DMS79 treated with DMSO at 0.1 percent for 48 hours (cell line): ENCODE measurements at regions not wholly inside any gene's neighbourhood (a gene's known extent, or its start where the extent isn't known, plus 50 kb on each side); places are given as distances from the start of the nearest gene placed in this dataset.

Source experiments
- DNase-seq: peaks from one replicate; lab custom pipeline; 2025; lab: John Stamatoyannopoulos, UW

DNA sequence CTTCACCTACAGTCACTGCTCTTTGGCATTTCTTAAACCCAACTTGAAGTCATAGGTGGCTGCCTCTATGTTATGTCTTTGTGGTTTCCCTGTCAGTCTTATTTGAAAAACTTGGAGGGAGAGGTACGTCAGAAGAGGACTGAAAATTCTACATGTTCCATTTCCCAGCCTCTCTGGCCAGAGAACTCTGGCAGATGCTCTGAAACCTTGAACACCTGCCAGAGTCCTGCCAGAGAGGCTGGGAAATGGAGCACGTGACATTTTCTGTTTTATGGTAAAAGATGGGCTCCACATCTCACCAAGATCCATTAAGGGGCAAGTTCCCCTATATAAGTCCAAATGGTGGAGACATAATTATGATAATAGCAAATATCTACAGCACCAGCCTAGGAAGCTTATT lies 99.5 kb downstream of the MAFB start:
- no peak for DNase-seq

DNA sequence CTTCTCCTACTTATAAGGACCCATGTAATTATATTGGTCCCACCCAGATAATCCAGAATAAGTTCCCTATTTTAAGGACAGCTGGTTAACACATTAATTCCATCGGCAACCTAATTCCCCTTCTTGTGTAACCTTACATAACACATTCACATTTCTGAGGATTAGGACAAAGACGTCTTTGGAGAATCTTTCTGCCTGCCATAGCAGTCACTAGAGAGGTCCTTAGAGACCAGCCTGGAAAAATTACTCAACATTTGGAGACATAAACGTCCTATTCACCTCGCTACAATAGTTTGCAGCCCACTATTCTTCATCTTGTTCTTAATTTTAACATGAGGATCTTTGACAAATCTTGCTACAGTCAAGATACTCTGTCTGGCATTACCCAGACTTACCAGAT lies 100.1 kb downstream of the MAFB start:
- DNase-seq = no peak

DNA sequence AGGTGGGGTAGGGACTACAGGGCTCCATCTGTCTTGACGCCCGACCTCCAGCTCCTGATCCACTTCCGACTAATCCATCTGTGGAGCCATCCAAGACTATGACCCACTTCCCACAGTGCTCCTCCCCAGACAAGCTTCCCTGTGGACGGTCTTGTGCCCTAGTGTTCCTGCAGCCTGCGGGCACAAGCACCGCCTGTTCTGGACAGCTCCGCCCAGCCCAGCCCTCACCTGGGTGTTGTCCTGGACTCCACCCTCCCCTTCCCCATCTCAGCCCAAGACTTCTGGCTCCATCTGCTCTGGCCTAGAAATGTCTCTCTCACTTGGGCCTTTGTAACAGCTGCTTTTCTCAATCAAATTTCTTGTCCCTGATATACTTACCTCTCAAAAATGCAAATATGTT lies 102.0 kb downstream of the MAFB start:
- DNase-seq = no peak

DNA sequence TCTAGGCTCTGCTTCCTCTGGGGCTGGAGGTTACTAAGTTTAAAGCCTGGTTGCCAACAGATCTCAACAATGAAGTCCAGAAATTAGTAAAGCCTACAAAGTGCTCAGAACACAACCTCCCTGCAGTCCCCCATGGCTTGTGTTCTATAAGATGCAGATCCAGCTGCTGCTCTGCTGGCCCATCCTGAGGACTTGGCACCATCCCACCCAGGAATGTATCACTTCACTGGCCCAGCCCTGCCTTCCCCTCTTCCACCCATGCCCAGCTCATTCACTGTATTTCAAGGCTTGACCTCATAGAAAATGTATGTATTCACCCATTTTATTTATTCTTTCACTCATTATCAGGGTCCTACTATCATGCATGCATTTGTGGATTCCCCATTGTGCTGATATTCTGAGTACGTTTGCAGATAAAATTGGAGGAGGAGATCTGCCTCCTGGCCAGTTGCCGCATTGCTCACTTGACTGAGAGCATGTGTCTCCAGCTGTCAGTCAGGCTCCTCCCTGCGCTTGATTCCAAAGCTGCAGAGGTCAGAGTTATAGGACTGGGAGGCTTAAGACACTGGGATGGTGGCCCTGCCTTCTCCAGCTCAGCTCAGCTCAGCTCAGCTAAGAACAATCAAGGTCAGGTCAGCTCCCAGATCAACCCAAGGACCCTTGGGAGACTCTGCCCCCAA lies 104.8 kb downstream of the MAFB start:
- no peak for DNase-seq

DNA sequence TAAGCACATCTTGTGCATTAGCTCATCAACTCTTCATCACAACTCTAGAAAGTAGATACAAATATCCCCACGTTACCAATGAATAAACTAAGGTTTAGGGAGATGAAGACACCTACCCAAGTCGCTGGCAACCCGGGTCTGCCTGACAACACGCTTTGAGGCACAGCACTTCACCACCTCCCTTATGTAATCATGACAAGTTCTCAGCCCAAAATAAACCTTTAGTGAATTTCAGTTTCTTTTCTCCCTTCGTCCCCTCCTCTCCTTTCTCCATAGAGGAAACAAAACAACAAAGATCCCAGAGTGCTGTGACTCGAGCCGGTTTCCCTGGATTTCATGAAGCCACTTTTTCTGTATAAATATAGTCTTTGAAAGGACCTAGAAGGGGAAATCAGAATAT lies 105.4 kb downstream of the MAFB start:
- no peak for DNase-seq

- no peak for DNase-seq
Measured at GRCh38 chr20:40583205-40583604, 105.8 kb downstream of the MAFB start.

DNA sequence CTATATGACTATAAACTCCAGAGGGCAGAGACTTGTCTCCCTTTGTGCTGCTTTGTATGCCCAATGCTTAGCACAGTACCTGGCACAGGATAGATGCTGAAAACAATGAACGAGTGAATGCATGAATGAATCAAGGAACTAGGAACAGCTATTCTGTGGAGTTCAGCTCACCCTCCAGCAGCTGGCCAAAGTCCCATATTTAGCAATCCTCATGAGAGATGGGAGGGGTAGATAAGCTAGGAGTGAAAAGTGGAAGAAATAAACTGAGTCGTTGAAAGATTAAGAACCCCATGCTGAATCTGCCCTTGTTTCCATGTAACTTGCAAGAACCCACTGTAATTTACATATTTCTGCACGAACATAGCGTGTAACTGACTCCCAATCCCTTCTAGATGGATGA lies 106.5 kb downstream of the MAFB start:
- no peak for DNase-seq

GRCh38 chr20:40579701-40580100 lies 109.3 kb downstream of the MAFB start:
- DNase-seq = no peak

GRCh38 chr20:40578961-40579360 lies 110.1 kb downstream of the MAFB start:
- no peak for DNase-seq

GRCh38 chr20:40575851-40576250 lies 113.2 kb downstream of the MAFB start:
- DNase-seq = no peak

DNA sequence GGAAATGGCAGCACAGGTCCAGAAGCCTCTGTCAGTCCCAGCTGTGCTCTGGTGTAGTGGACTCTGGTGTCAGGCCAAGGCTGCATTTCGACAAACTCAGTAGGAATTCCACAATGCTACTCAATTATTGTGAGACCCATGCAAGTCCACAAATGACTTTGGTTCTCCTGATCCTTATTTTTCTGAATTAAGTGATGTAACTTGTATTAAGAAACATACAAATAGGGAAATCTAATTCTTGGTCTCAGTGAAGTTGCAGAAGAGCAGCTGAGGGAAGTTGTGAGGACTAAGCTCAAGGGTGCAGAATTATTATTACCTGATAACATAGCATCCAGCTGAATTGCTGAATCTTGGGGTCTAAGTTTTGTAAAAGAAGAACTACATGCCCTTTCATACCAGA lies 116.8 kb downstream of the MAFB start:
- DNase-seq = no peak

GRCh38 chr20:40571639-40572038 lies 117.4 kb downstream of the MAFB start:
- DNase-seq = no peak

- no peak for DNase-seq
Measured at GRCh38 chr20:40568200-40568599, 120.8 kb downstream of the MAFB start.

- DNase-seq = no peak
Measured at GRCh38 chr20:40565682-40566040, 123.4 kb downstream of the MAFB start.

DNA sequence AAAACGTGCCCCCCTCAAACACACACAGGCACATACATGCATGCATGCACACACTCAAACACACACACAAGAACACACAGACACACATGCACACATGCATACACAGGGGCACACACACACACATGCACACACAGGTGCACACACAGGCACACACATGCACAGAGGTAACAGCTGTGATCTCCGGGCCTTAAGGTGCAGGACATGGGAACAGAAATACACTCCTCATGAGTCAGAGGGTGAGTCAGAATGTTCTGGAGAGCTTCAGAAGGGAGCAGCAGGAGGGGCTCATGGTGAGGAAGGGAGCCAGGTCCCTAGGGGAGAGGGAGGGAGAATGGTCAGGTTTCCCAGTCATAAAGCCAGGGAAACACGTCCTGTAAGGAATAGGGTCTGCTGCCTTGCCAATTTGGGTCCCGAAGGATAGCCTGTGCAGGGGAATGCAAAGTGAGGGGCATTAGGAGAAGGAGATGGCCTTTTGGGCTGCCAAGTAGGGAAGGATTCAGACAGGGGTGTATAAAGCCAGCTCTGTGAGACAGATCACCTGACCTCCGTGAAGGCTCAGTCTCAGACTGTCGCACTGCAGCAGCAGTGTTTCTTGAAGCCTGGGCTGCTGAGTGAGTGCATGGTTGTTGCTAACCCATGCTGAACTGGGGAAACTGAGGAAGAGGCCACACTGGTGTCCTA lies 123.9 kb downstream of the MAFB start:
- DNase-seq = no peak

- peak; percentile 71 for DNase-seq
Measured at GRCh38 chr20:40563296-40563950, 125.6 kb downstream of the MAFB start.

DNA sequence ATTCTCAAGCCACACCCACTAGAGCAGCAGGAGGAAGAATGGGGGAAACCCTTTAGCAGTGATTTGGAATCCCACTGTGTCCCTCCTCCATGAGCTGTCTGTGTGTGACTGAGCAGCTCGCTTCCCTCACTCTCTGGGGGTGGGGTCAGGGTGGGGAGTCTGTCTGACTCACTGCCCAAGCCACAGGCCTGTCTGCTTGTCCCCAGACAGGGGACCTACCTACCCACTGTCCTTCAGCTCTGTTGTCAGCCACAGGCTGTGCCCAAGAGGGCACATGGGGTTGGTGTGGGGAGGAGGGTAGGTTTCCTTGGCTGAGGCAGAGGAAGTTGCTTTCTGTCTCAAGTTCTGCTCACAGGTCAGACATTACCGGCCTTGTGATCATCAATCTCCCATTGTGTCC lies 127.0 kb downstream of the MAFB start:
- no peak for DNase-seq

DNA sequence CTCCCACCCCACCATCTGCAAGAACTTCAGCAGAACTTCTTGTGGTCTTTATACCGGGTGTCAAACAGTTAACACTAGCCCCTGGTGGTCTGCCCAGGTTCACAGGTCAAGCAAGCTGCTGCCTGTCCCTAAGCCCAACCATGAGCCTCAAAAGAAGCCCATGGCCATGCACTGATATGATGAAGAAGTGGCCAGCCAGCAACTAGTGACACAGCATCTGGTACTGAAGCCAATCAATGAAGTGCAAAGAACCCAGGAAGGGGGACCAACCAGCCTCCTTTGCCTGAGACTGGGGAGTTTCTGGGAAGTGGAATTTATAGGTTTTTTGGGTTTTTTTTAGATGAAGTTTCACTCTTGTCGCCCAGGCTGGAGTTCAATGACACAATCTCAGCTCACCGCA lies 127.8 kb downstream of the MAFB start:
- no peak for DNase-seq

DNA sequence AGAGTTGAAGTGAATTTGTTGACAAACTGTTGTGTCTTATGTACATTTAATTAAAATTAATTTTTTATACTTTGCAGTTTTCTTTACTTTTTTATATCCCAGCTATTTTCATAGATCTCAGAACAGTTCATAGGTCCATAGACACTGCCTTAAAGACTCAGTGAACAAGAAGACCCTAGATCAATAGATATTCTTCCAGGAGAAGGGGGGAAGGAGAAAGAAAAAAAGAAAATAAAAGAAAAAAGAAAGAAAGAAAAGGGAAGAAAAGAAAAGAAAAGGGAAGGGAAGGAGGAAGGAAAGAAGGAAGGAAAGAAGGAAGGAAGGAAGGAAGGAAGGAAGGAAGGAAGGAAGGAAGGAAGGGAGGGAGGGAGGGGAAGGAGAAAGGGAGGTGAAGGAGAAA lies 130.8 kb downstream of the MAFB start:
- no peak for DNase-seq

DNA sequence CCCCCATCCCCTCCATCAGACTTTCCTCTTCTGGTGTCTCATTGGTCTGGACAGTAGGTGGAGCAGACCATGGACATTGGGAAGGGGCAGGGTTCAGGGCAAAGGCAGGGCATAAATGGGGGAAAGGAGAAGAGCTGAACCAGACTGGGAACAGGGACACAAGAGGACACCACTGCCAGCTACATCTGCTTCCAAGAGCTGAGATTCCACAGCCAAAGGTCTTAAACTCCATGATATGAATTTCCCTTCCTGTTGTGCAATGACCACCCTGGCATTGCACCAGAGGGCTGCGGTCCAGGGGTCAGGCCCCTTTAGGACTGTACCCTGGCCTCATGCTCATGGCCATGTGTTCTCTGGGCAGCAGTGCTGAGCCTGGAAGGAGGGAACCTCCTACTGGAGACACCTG lies 137.9 kb downstream of the MAFB start:
- no peak for DNase-seq

GRCh38 chr20:40547483-40548091 lies 141.4 kb downstream of the MAFB start:
- no peak for DNase-seq

GRCh38 chr20:40545478-40545877 lies 143.6 kb downstream of the MAFB start:
- DNase-seq = no peak

DNA sequence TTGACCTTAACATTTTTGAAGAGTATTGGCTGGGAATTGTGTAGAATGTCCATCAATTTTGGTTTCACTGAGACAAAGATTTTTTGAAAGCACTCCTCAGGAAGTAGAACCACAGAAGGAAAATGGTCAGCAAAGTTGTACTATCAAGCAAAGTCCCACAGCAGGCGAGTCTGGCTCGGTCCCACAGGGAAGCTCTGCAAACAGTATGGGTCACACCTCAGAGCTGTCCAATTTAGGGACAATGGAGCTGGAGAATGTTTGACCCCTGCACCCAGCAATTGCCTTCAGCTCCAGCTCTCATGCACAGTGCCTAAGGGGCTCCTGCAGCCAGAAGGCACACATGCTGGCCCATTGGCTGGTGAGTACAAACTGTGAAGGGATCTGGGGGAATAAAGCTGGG lies 147.0 kb downstream of the MAFB start:
- no peak for DNase-seq
